Fibroblast of mammary gland (primary cell): ENCODE measurements at regions not wholly inside any gene's neighbourhood (a gene's known extent, or its start where the extent isn't known, plus 50 kb on each side); places are given as distances from the start of the nearest gene placed in this dataset.

Experiments used
- DNase-seq: peaks from one replicate; pipeline ENCODE4 v3.0.0-alpha.2; 2010; ENCODE audit warnings: low read depth
- H3K4me3 ChIP-seq: 2 replicates; pipeline ENCODE4 v1.5.1; 2011; ENCODE audit warnings: low read depth, mild to moderate bottlenecking, low read length, moderate library complexity; ENCODE audit not compliant: control insufficient read depth
- CTCF ChIP-seq: conservative IDR thresholded peaks from 2 replicates; pipeline ENCODE4 v1.5.1; 2011; ENCODE audit warnings: low read depth, low read length, inconsistent platforms; ENCODE audit not compliant: control insufficient read depth, insufficient read depth

- no peak for DNase-seq
- no peak overlapping the region for H3K4me3 ChIP-seq
- TF ChIP-seq CTCF: no peak
Observed at GRCh38 chr1:56073206-56073605, 506.2 kb downstream of the PLPP3 start.

- no peak overlapping the region for H3K4me3 ChIP-seq
- no peak for DNase-seq
- no peak for TF ChIP-seq CTCF
Observed at GRCh38 chr1:56072310-56072709, 507.1 kb downstream of the PLPP3 start.

GRCh38 chr1:56071351-56071750 is 508.0 kb downstream of the PLPP3 start:
- no peak for TF ChIP-seq CTCF
- DNase-seq: no peak
- no peak overlapping the region for H3K4me3 ChIP-seq

GRCh38 chr1:56070601-56071000 is 508.8 kb downstream of the PLPP3 start:
- no peak for TF ChIP-seq CTCF
- peak; percentile 95 for DNase-seq
- no peak overlapping the region for H3K4me3 ChIP-seq

GRCh38 chr1:56069824-56070223 is 509.5 kb downstream of the PLPP3 start:
- DNase-seq: no peak
- no peak for TF ChIP-seq CTCF

GRCh38 chr1:56068908-56069307 is 510.5 kb downstream of the PLPP3 start:
- DNase-seq: peak; percentile 84
- no peak for TF ChIP-seq CTCF
- H3K4me3 ChIP-seq: no peak overlapping the region

More at GRCh38 chr1:56069824-56070223, 509.5 kb downstream of the PLPP3 start:
- H3K4me3 ChIP-seq: no peak overlapping the region

GRCh38 chr1:56068210-56068609 is 511.2 kb downstream of the PLPP3 start:
- no peak for TF ChIP-seq CTCF
- DNase-seq: no peak
- H3K4me3 ChIP-seq: no peak overlapping the region
